Caco-2 (cell line): ENCODE measurements at regions not wholly inside any gene's neighbourhood (a gene's known extent, or its start where the extent isn't known, plus 50 kb on each side); places are given as distances from the start of the nearest gene placed in this dataset.

Source experiments
- BruUV-seq: library from RNA; stranded (reverse); fragments of 400-500 nt; replicated peaks from 2 replicates; lab custom pipeline; 2021; lab: Mats Ljungman, UMichigan
- CTCF ChIA-PET: fragments of 300-600 bp; sonication (Branson Sonifier 250); formaldehyde crosslinking; loops from one replicate; lab custom pipeline; 2022; ENCODE audit warnings: antibody characterized with exemption; lab: Charles Lee
- POLR2A ChIA-PET: fragments of 300-600 bp; sonication (Branson Sonifier 250); formaldehyde crosslinking; loops from one replicate; lab custom pipeline; 2022; ENCODE audit warnings: antibody characterized with exemption; lab: Charles Lee
- DNase-seq, 2 experiments: peaks; one replicate each; pipeline versions ENCODE4 v3.0.0 to v3.0.0-alpha.2; 2020 to 2022
- H3K27me3 ChIP-seq: replicated peaks from 2 replicates; pipeline ENCODE4 v1.6.0; 2011; ENCODE audit warnings: low read length; ENCODE audit not compliant: control insufficient read depth, insufficient read depth
- H3K36me3 ChIP-seq: 2 replicates; pipeline ENCODE4 v1.5.1; 2011; ENCODE audit warnings: low read length; ENCODE audit not compliant: control insufficient read depth, insufficient read depth
- H3K4me1 ChIP-seq: fragments of 250-450 bp; sonication (Bioruptor Pico); 2 replicates; pipeline ENCODE4 v1.5.1; 2020; ENCODE audit warnings: mild to moderate bottlenecking
- H3K4me3 ChIP-seq: 2 replicates; pipeline ENCODE4 v1.5.1; 2011; ENCODE audit warnings: low read depth, mild to moderate bottlenecking, control low read depth, low read length
- H3K9me3 ChIP-seq: fragments of 250-450 bp; sonication (Bioruptor Pico); 2 replicates; pipeline ENCODE4 v1.5.1; 2020; ENCODE audit warnings: mild to moderate bottlenecking, moderate library complexity
- H3K27ac Mint-ChIP-seq: one replicate; pipeline ENCODE4 v1.8.0; 2022; ENCODE audit warnings: mixed read lengths; ENCODE audit not compliant: unreplicated experiment
- H3K27me3 Mint-ChIP-seq: one replicate; pipeline ENCODE4 v1.8.0; 2022; ENCODE audit warnings: mixed read lengths; ENCODE audit not compliant: insufficient read depth, unreplicated experiment
- H3K36me3 Mint-ChIP-seq: one replicate; pipeline ENCODE4 v1.8.0; 2022; ENCODE audit warnings: mild to moderate bottlenecking, mixed read lengths; ENCODE audit not compliant: insufficient read depth, unreplicated experiment
- H3K4me1 Mint-ChIP-seq: one replicate; pipeline ENCODE4 v1.8.0; 2022; ENCODE audit warnings: low read depth, mixed read lengths; ENCODE audit not compliant: unreplicated experiment
- H3K4me3 Mint-ChIP-seq: one replicate; pipeline ENCODE4 v1.8.0; 2022; ENCODE audit warnings: mild to moderate bottlenecking, moderate library complexity, mixed read lengths; ENCODE audit not compliant: unreplicated experiment
- H3K9me3 Mint-ChIP-seq: one replicate; pipeline ENCODE4 v1.8.0; 2022; ENCODE audit warnings: mixed read lengths; ENCODE audit not compliant: unreplicated experiment
- CTCF ChIP-seq, 2 experiments: fragments of 200-600 bp in 1 of 2; IDR thresholded peaks; 1 replicate in 1 of 2; 2 replicates in 1 of 2; pipeline versions ENCODE4 v1.5.1 to v1.8.0; 2011 to 2022; ENCODE audit warnings: antibody characterized with exemption in 1 of 2, control low read depth in 1 of 2, inconsistent platforms in 1 of 2, low read depth in 1 of 2, low read length in 1 of 2, mild to moderate bottlenecking in 1 of 2, moderate library complexity in 1 of 2; ENCODE audit not compliant: insufficient read depth in 1 of 2, severe bottlenecking in 1 of 2, unreplicated experiment in 1 of 2
- intact Hi-C: fragments of 100-400 bp; cut with micrococcal nuclease; formaldehyde crosslinking; loops from one replicate; pipeline ENCODE4 v1.10.0; 2022; ENCODE audit not compliant: unreplicated experiment

GRCh38 chr7:23972057-23972456 lies 262.0 kb downstream of the STK31 start:
- Mint-ChIP-seq H3K4me3 (no peak overlapping the region), H3K36me3 (no peaks in the 10 kb centered on the region), H3K27me3 (peaks cover 4% of the 10 kb centered on the region), H3K4me1 (peaks cover 18% of the 10 kb centered on the region), H3K27ac (no peak overlapping the region), H3K9me3 (peaks cover 25% of the 10 kb centered on the region)
- no peak overlapping the region for H3K4me3 ChIP-seq
- BruUV-seq: no TSS peak
- CTCF ChIA-PET: no interaction called here
- H3K9me3 ChIP-seq: peaks cover 9% of the 10 kb centered on the region
- no peak for TF ChIP-seq CTCF (IDR thresholded peaks at IDR 0.05; ENCODE audit: insufficient read depth in 1 of 2, low read depth in 1 of 2, low read length in 1 of 2, severe bottlenecking in 1 of 2, unreplicated experiment in 1 of 2)
- POLR2A ChIA-PET: no interaction called here
- H3K27me3 ChIP-seq: no peaks in the 10 kb centered on the region
- no peaks in the 10 kb centered on the region for H3K36me3 ChIP-seq
- intact Hi-C loops: no loop called here
- peaks cover 27% of the 10 kb centered on the region for H3K4me1 ChIP-seq
- no peak for DNase-seq

DNA sequence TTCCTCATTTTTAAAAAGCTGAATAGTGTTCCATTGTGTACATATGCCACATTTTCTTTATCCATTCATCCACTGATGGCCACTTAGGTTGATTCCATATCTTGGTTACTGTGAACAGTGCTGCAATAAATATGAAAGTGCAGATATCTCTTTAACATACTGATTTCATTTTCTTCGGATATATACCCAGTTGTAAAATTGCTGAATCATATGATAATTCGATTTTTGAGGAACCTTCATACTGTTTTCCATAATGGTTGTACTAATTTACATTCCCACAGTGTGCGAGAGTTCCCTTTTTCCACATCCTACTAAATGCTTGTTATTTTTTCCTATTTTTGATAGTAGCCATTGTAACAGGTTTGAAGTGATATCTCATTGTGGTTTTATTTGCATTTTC lies 263.2 kb downstream of the STK31 start:
- H3K4me1 ChIP-seq: peaks cover 21% of the 10 kb centered on the region
- Mint-ChIP-seq H3K9me3 (peaks cover 25% of the 10 kb centered on the region), H3K4me1 (peaks cover 18% of the 10 kb centered on the region), H3K27me3 (peaks cover 4% of the 10 kb centered on the region), H3K36me3 (no peaks in the 10 kb centered on the region), H3K4me3 (no peak overlapping the region), H3K27ac (no peak overlapping the region)
- intact Hi-C loops: no loop called here
- TF ChIP-seq CTCF (IDR thresholded peaks at IDR 0.05; ENCODE audit: insufficient read depth in 1 of 2, low read depth in 1 of 2, low read length in 1 of 2, severe bottlenecking in 1 of 2, unreplicated experiment in 1 of 2): no peak
- H3K4me3 ChIP-seq: no peak overlapping the region
- BruUV-seq: no TSS peak
- peaks cover 9% of the 10 kb centered on the region for H3K9me3 ChIP-seq
- no peaks in the 10 kb centered on the region for H3K36me3 ChIP-seq
- ChIA-PET CTCF (no interaction called here), POLR2A (no interaction called here)
- H3K27me3 ChIP-seq: no peaks in the 10 kb centered on the region
- DNase-seq: no peak

GRCh38 chr7:23980081-23980480 lies 270.1 kb downstream of the STK31 start:
- Histone ChIP-seq H3K4me1 (no peaks in the 10 kb centered on the region), H3K4me3 (no peak overlapping the region), H3K27me3 (no peaks in the 10 kb centered on the region), H3K36me3 (no peaks in the 10 kb centered on the region), H3K9me3 (peaks cover 10% of the 10 kb centered on the region)
- TF ChIP-seq CTCF (IDR thresholded peaks at IDR 0.05; ENCODE audit: insufficient read depth in 1 of 2, low read depth in 1 of 2, low read length in 1 of 2, severe bottlenecking in 1 of 2, unreplicated experiment in 1 of 2): no peak
- POLR2A ChIA-PET: no interaction called here
- Mint-ChIP-seq H3K36me3 (no peaks in the 10 kb centered on the region), H3K27me3 (peaks cover 4% of the 10 kb centered on the region), H3K4me1 (no peaks in the 10 kb centered on the region), H3K27ac (no peak overlapping the region), H3K9me3 (peaks cover 27% of the 10 kb centered on the region), H3K4me3 (no peak overlapping the region)
- CTCF ChIA-PET: no interaction called here
- DNase-seq: no peak
- intact Hi-C loops: no loop called here
- BruUV-seq: no TSS peak
